ENCODE measurements at regions not wholly inside any gene's neighbourhood (a gene's known extent, or its start where the extent isn't known, plus 50 kb on each side); places are given as distances from the start of the nearest gene placed in this dataset.
A peak's percentile ranks its signal among the peaks of the same experiment; 100 is the strongest.

GRCh38 chr2:164412831-164413230 is 208.5 kb downstream of the GRB14 start:
- Histone ChIP-seq H3K79me2 (ENCODE audit: insufficient read depth) (no peaks in the 10 kb centered on the region), H3K4me3 (no peak overlapping the region), H3K4me2 (ENCODE audit: unreplicated experiment) (no peak overlapping the region), H3K9me3 (ENCODE audit: low read depth) (no peaks in the 10 kb centered on the region), H4K20me1 (ENCODE audit: insufficient read depth) (no peaks in the 10 kb centered on the region), H3K36me3 (ENCODE audit: low read depth) (no peaks in the 10 kb centered on the region), H3K27me3 (replicated peaks; ENCODE audit: insufficient read depth) (0 out of 2 replicates have a peak, but pooled peaks cover 5% of the 10 kb centered on the region), H2AFZ (no peak overlapping the region), H3K4me1 (ENCODE audit: insufficient read depth) (no peaks in the 10 kb centered on the region), H3K9ac (no peak overlapping the region), H3K9me2 (ENCODE audit: insufficient read depth) (no peaks in the 10 kb centered on the region), H3K27ac (no peak overlapping the region), H3F3A (ENCODE audit: insufficient read depth) (no peaks in the 10 kb centered on the region)
- no peak for DNase-seq
- in situ Hi-C loops (cut with MboI), result no loop called here
- 44 to 51% methylated on average over 2 of the region's 2 CpGs for WGBS, 2 experiments (ENCODE audit: low coverage in 1 of 2, low lambda C conversion rate in 2 of 2, missing lambda C conversion rate in 2 of 2)
- TF ChIP-seq EZH2phosphoT487 (IDR thresholded peaks at IDR 0.05; ENCODE audit: insufficient read depth, low read depth) (no peak), EZH2 (IDR thresholded peaks at IDR 0.05; ENCODE audit: insufficient read depth, poor library complexity, severe bottlenecking) (no peak)

DNA sequence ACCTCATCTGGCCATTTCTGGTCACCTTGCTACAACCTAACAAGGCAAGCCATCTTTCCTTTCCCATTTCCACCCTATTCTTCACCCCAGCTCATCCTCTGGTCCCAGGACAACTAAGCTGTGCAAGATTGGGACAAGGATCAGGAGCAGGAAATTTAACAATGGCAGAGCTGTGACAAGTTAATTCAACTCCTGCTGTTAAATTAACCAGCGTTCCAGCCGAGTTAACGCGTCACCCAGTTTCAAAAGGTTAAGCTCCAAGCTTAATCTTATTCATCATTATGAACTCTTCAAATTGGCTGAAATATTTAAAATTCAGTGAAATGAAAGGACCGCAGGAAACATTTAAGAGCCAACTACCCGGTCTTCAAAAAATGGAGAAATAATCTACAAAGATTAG is 231.9 kb downstream of the GRB14 start:
- no peak overlapping the region for H3K27ac ChIP-seq
- no peaks in the 10 kb centered on the region for H4K20me1 ChIP-seq (ENCODE audit: insufficient read depth)
- H3K4me1 ChIP-seq (ENCODE audit: insufficient read depth), result peaks cover 18% of the 10 kb centered on the region
- in situ Hi-C loops (cut with MboI), result no loop called here
- no peak overlapping the region for H3K9ac ChIP-seq
- no peak overlapping the region for H2AFZ ChIP-seq
- WGBS, 2 experiments (ENCODE audit: low coverage in 1 of 2, low lambda C conversion rate in 2 of 2, missing lambda C conversion rate in 2 of 2), result 71 to 75% methylated on average over 6 of the region's 6 CpGs
- no peaks in the 10 kb centered on the region for H3K36me3 ChIP-seq (ENCODE audit: low read depth)
- H3F3A ChIP-seq (ENCODE audit: insufficient read depth), result no peaks in the 10 kb centered on the region
- no peaks in the 10 kb centered on the region for H3K79me2 ChIP-seq (ENCODE audit: insufficient read depth)
- no peaks in the 10 kb centered on the region for H3K9me3 ChIP-seq (ENCODE audit: low read depth)
- no peak for TF ChIP-seq EZH2 (IDR thresholded peaks at IDR 0.05; ENCODE audit: insufficient read depth, poor library complexity, severe bottlenecking)
- no peak for TF ChIP-seq EZH2phosphoT487 (IDR thresholded peaks at IDR 0.05; ENCODE audit: insufficient read depth, low read depth)
- DNase-seq, result no peak
- no peaks in the 10 kb centered on the region for H3K27me3 ChIP-seq (replicated peaks; ENCODE audit: insufficient read depth)
- no peak overlapping the region for H3K4me2 ChIP-seq (ENCODE audit: unreplicated experiment)
- H3K4me3 ChIP-seq, result no peak overlapping the region
- no peaks in the 10 kb centered on the region for H3K9me2 ChIP-seq (ENCODE audit: insufficient read depth)

GRCh38 chr2:164388511-164388910 is 232.8 kb downstream of the GRB14 start:
- Histone ChIP-seq H3K4me1 (ENCODE audit: insufficient read depth) (peaks cover 18% of the 10 kb centered on the region), H4K20me1 (ENCODE audit: insufficient read depth) (no peaks in the 10 kb centered on the region), H3K9ac (no peak overlapping the region), H3K9me2 (ENCODE audit: insufficient read depth) (no peaks in the 10 kb centered on the region), H3K9me3 (ENCODE audit: low read depth) (no peaks in the 10 kb centered on the region), H2AFZ (peak overlapping the region; percentile 13; the same call in 1 of the 2 replicates), H3K27ac (no peak overlapping the region), H3F3A (ENCODE audit: insufficient read depth) (no peaks in the 10 kb centered on the region), H3K4me2 (ENCODE audit: unreplicated experiment) (no peak overlapping the region), H3K4me3 (no peak overlapping the region), H3K79me2 (ENCODE audit: insufficient read depth) (no peaks in the 10 kb centered on the region), H3K36me3 (ENCODE audit: low read depth) (no peaks in the 10 kb centered on the region), H3K27me3 (replicated peaks; ENCODE audit: insufficient read depth) (no peaks in the 10 kb centered on the region)
- in situ Hi-C loops (cut with MboI), result no loop called here
- TF ChIP-seq EZH2 (IDR thresholded peaks at IDR 0.05; ENCODE audit: insufficient read depth, poor library complexity, severe bottlenecking), result no peak
- no peak for TF ChIP-seq EZH2phosphoT487 (IDR thresholded peaks at IDR 0.05; ENCODE audit: insufficient read depth, low read depth)
- DNase-seq, result peak; percentile 77
- WGBS, 2 experiments (ENCODE audit: low coverage in 1 of 2, low lambda C conversion rate in 2 of 2, missing lambda C conversion rate in 2 of 2), result 35 to 39% methylated on average over 2 of the region's 2 CpGs

DNA sequence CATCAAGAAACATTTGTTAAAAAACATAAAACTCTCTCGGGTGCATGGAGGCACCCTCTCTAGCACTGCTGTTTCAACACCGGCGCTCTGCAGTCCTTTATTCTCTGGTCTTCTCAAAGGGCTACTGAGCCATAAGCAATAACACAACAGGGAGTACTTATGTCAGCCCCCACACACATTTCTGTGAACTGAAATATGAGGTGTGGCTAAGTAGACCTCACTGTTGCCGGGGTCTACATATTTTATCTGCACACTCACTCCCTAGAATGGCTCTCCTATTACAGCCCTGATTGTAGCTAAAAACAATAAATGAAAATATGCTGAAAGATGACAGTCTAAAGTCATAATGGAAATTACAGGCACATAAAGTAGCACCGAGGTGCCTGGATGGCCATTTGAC is 235.1 kb downstream of the GRB14 start:
- Histone ChIP-seq H3K27me3 (replicated peaks; ENCODE audit: insufficient read depth) (no peaks in the 10 kb centered on the region), H3K4me2 (ENCODE audit: unreplicated experiment) (no peak overlapping the region), H4K20me1 (ENCODE audit: insufficient read depth) (no peaks in the 10 kb centered on the region), H3K9ac (no peak overlapping the region), H3K4me3 (no peak overlapping the region), H2AFZ (peak overlapping the region; percentile 39), H3K79me2 (ENCODE audit: insufficient read depth) (no peaks in the 10 kb centered on the region), H3F3A (ENCODE audit: insufficient read depth) (no peaks in the 10 kb centered on the region), H3K27ac (no peak overlapping the region), H3K36me3 (ENCODE audit: low read depth) (no peaks in the 10 kb centered on the region), H3K9me3 (ENCODE audit: low read depth) (no peaks in the 10 kb centered on the region), H3K9me2 (ENCODE audit: insufficient read depth) (no peaks in the 10 kb centered on the region), H3K4me1 (ENCODE audit: insufficient read depth) (peaks cover 18% of the 10 kb centered on the region)
- 19 to 22% methylated on average over 5 of the region's 5 CpGs for WGBS, 2 experiments (ENCODE audit: low coverage in 1 of 2, low lambda C conversion rate in 2 of 2, missing lambda C conversion rate in 2 of 2)
- TF ChIP-seq EZH2phosphoT487 (IDR thresholded peaks at IDR 0.05; ENCODE audit: insufficient read depth, low read depth) (no peak), EZH2 (IDR thresholded peaks at IDR 0.05; ENCODE audit: insufficient read depth, poor library complexity, severe bottlenecking) (no peak)
- in situ Hi-C loops (cut with MboI), result no loop called here
- DNase-seq, result no peak

GRCh38 chr2:164384434-164384833 is 236.8 kb downstream of the GRB14 start:
- TF ChIP-seq EZH2 (IDR thresholded peaks at IDR 0.05; ENCODE audit: insufficient read depth, poor library complexity, severe bottlenecking) (no peak), EZH2phosphoT487 (IDR thresholded peaks at IDR 0.05; ENCODE audit: insufficient read depth, low read depth) (no peak)

More at GRCh38 chr2:164384434-164384833, 236.8 kb downstream of the GRB14 start:
- Histone ChIP-seq H3F3A (ENCODE audit: insufficient read depth) (no peaks in the 10 kb centered on the region), H3K9ac (no peak overlapping the region), H3K4me1 (ENCODE audit: insufficient read depth) (peaks cover 18% of the 10 kb centered on the region), H3K9me2 (ENCODE audit: insufficient read depth) (no peaks in the 10 kb centered on the region), H3K4me3 (no peak overlapping the region), H3K27me3 (replicated peaks; ENCODE audit: insufficient read depth) (no peaks in the 10 kb centered on the region), H3K4me2 (ENCODE audit: unreplicated experiment) (no peak overlapping the region), H3K9me3 (ENCODE audit: low read depth) (no peaks in the 10 kb centered on the region), H4K20me1 (ENCODE audit: insufficient read depth) (no peaks in the 10 kb centered on the region), H3K27ac (no peak overlapping the region), H2AFZ (no peak overlapping the region), H3K36me3 (ENCODE audit: low read depth) (no peaks in the 10 kb centered on the region), H3K79me2 (ENCODE audit: insufficient read depth) (no peaks in the 10 kb centered on the region)
- in situ Hi-C loops (cut with MboI), result no loop called here
- no peak for DNase-seq
